GM12875 (cell line): ENCODE measurements at regions not wholly inside any gene's neighbourhood (a gene's known extent, or its start where the extent isn't known, plus 50 kb on each side); places are given as distances from the start of the nearest gene placed in this dataset.

Experiments used
- H3K4me3 ChIP-seq: one replicate; pipeline ENCODE4 v1.5.1; 2011; ENCODE audit warnings: low read depth, low read length, control low read depth
- TF ChIP-seq, protein P1 (sequence below): IDR thresholded peaks from 2 replicates; pipeline ENCODE4 v1.5.1; 2011; ENCODE audit warnings: low read depth, mild to moderate bottlenecking, control low read depth, inconsistent platforms, low read length, moderate library complexity, borderline replicate concordance; ENCODE audit not compliant: insufficient read depth

DNA sequence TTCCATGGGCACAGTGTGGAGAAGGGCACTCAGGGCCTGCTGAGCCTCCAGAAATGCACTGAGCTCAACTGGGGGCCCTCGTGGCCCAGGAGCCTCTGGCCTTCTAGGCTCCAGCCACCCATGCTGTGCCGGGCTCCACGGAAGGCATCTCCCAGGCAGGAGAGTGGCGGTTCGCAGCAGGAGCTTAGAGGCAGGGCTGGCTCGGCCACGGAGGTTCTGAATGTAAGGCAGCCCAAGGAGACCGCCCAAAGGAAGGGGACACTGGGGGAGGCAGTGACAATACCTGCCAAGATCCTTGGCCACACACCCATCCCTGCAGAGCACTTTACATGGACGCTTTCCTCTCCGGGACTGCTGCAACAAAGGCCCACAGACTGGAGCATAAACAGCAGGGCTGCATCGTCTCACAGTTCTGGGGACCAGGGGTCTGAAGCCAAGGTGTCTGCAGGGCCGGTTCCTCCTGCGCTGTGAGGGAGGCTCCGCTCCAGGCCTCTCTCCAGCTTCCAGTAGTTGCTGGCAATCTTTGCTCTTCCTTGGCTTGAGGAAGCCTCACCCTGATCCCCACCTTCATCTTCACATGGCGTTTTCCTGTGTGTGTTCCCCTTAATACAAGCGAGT, 128.2 kb upstream of the CDH4 start:
- TF ChIP-seq, protein P1, sequence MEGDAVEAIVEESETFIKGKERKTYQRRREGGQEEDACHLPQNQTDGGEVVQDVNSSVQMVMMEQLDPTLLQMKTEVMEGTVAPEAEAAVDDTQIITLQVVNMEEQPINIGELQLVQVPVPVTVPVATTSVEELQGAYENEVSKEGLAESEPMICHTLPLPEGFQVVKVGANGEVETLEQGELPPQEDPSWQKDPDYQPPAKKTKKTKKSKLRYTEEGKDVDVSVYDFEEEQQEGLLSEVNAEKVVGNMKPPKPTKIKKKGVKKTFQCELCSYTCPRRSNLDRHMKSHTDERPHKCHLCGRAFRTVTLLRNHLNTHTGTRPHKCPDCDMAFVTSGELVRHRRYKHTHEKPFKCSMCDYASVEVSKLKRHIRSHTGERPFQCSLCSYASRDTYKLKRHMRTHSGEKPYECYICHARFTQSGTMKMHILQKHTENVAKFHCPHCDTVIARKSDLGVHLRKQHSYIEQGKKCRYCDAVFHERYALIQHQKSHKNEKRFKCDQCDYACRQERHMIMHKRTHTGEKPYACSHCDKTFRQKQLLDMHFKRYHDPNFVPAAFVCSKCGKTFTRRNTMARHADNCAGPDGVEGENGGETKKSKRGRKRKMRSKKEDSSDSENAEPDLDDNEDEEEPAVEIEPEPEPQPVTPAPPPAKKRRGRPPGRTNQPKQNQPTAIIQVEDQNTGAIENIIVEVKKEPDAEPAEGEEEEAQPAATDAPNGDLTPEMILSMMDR: no peak
- H3K4me3 ChIP-seq: no peak overlapping the region

DNA sequence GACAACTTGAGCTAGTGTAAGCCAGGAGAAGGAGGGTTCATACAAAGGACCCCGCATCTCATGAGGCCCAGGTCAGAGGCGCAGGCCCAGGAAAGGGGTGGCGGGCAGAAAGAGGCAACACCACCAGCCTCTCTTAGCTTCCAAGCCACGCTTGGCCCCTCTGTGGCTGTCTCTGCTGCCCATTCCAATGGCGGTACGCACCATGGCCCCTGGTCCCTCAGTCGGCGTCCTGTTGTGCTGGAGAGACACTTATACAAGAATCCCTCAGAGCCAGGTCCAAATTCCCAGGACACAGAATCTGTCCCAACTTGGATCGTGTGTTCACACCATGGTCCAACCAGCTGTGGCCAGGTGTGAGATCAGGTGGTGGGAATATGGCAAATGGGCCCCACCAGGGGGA, 127.0 kb upstream of the CDH4 start:
- TF ChIP-seq, protein P1: no peak
- no peak overlapping the region for H3K4me3 ChIP-seq

DNA sequence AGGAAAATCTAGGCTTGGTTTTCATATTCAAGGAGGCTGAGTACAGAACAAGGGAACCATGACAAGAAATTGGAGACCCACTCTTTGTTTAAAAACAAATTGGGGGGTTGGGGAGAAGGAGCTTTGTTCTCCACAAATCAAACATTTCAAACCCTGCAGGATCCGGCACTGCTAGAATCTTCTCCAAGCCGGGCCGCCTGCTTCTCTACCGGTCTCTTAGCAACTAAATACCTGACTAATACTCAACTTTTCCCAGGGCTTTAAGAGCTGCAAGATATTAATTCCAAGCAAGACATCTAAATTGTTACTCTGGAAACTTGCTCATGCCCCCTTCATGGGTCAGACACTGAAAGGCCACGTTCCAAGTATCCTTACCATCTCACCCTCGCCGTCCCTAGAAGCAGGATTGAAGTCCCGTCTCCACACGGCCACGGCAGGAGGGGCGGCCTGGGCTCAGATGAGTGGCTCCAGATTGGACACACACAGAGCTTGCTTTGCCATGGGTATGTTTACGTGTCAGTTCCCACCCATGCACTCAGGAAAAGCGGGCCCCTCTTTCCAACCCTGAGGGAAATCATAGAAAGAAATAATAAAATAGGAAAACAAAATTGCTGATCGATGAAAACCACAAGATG, 126.4 kb upstream of the CDH4 start:
- H3K4me3 ChIP-seq: no peak overlapping the region
- TF ChIP-seq, protein P1: no peak

- TF ChIP-seq, protein P1: no peak
- H3K4me3 ChIP-seq: no peak overlapping the region
These were observed 125.5 kb upstream of the CDH4 start for GRCh38 chr20:61126369-61127195.

DNA sequence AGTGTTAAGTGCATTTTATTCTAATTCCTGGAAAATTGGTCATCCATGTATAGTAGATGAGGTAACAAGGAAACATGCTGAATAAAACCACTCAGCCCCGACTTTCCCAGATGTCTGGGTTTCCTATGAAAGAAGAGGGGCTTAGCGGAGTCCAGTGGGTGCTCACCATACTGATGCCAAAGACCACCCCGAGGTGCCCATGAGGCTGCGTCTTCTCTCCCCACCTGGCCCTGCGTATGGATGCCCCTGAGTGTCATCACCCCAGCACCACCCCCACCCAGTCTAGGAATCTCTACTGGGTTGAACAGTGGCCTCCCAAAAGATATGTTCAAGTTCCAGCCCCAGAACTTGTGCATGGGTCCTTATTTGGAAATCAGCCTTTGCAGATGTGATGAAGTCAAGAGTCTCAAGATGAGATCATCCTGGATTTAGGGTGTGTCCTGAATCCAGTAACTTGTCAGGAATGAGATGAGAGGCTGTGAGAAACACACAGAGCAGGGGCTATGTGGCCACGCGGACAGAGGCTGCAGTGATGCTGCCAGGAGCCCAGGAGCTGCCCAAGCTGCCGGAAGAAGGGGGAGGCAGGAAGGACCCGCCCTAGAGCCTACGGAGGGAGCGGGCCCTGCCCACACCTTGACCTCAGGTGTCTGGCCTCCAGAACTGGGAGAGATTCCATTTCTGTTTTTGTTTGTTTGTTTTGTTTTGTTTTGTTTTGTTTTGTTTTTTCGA, 124.6 kb upstream of the CDH4 start:
- TF ChIP-seq, protein P1: no peak

GRCh38 chr20:61128701-61129269, 123.3 kb upstream of the CDH4 start:
- TF ChIP-seq, protein P1: no peak
- no peak overlapping the region for H3K4me3 ChIP-seq

More for the DNA sequence above, 124.6 kb upstream of the CDH4 start:
- no peak overlapping the region for H3K4me3 ChIP-seq
